Transverse colon (tissue), 4 donors: ENCODE measurements at regions not wholly inside any gene's neighbourhood (a gene's known extent, or its start where the extent isn't known, plus 50 kb on each side); places are given as distances from the start of the nearest gene placed in this dataset.

ENCODE experiments used
- DNase-seq: peaks from one replicate; pipeline ENCODE4 v3.0.0-alpha.2; 2019
- H3K27ac ChIP-seq, 4 donors: fragments of 200-600 bp; sonication (generic); 2 replicates each; pipeline ENCODE4 v1.5.1; 2016 to 2018; ENCODE audit warnings: inconsistent platforms in 4 of 4
- H3K27me3 ChIP-seq: fragments of 200-600 bp; sonication (generic); 2 replicates; pipeline ENCODE4 v1.5.1; 2017; ENCODE audit warnings: inconsistent platforms
- H3K36me3 ChIP-seq, 4 donors: fragments of 200-600 bp; sonication (generic); 2 replicates each; pipeline ENCODE4 v1.5.1; 2017 to 2019; ENCODE audit warnings: inconsistent platforms in 4 of 4
- H3K4me1 ChIP-seq, 4 donors: fragments of 200-600 bp; sonication (generic); 2 replicates each; pipeline ENCODE4 v1.5.1; 2017 to 2020; ENCODE audit warnings: inconsistent platforms in 4 of 4
- H3K4me3 ChIP-seq, 4 donors: fragments of 200-600 bp; sonication (generic); 1 replicate in 1 of 4; 2 replicates in 3 of 4; pipeline versions ENCODE4 v1.5.1 to v1.6.1; 2017 to 2019; ENCODE audit warnings: inconsistent platforms in 4 of 4
- H3K9me3 ChIP-seq, 2 donors: fragments of 200-600 bp; sonication (generic); 2 replicates each; pipeline ENCODE4 v1.5.1; 2017 to 2019; ENCODE audit warnings: inconsistent platforms in 2 of 2
- EP300 ChIP-seq: sonication (generic); formaldehyde crosslinking; IDR thresholded peaks from one replicate; pipeline ENCODE4 v1.6.1; 2017; ENCODE audit warnings: antibody characterized with exemption, low read depth
- POLR2A ChIP-seq: fragments of 450-650 bp; IDR thresholded peaks from one replicate; pipeline ENCODE4 v1.6.1; 2016; ENCODE audit warnings: antibody characterized with exemption, mild to moderate bottlenecking, moderate library complexity
- POLR2AphosphoS5 ChIP-seq, 3 donors: sonication (generic); formaldehyde crosslinking; IDR thresholded peaks; one replicate each; pipeline ENCODE4 v1.6.1; 2016; ENCODE audit warnings: antibody characterized with exemption in 3 of 3
- WGBS, 2 donors: methylation state at CpG; one replicate each; pipeline ENCODE4 v1.1.5; 2018; ENCODE audit warnings: low coverage in 1 of 2; 5-methylcytosine and 5-hydroxymethylcytosine counted together
- in situ Hi-C, 4 donors: fragments of 200-750 bp; cut with MboI; loops; one replicate each; pipeline versions ENCODE4 v1.15.0 to v1.15.1; 2017; ENCODE audit warnings: low sequenced_read_pairs in 3 of 4, low pct_ligation_motif_present in 1 of 4, low pct_unique_long_range_greater_than_20kb in 1 of 4
- intact Hi-C: fragments of 100-400 bp; cut with DNase I; formaldehyde crosslinking; loops from one replicate; pipeline ENCODE4 v1.15.1; 2023; ENCODE audit warnings: low total_unique reads
- TF ChIP-seq, protein P1 (sequence below), 5 experiments: fragments of 200-600 bp in 3 of 5; fragments of 450-650 bp in 2 of 5; sonication (generic) in 3 of 5; IDR thresholded peaks; 1 replicate in 2 of 5; 2 replicates in 3 of 5; pipeline ENCODE4 v1.5.1; 2016 to 2017; ENCODE audit warnings: antibody characterized with exemption in 5 of 5, inconsistent platforms in 3 of 5, mild to moderate bottlenecking in 2 of 5, moderate library complexity in 1 of 5

DNA sequence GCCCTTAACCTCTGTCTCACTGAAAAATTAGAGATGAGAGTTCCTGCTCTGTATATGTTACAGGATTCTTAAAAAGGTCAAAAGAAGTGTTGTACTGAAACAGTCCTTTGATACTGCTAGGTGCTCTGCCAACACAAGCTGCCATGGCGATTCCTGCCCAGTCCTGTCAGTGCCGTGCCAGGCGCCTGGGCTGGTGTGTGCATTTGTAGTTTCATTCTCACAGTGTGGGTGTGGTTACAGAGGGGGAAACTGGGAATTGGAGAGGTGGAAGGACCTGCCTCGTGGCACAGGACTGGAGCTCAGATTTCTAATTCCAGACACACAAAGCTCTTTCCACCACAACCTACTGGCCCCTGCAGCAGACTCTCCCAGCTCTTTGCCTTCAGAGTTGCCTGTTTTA lies 122.3 kb upstream of the RAB6C start:
- H3K27ac ChIP-seq, result no peak overlapping the region
- intact Hi-C loops, result no loop called here
- TF ChIP-seq, protein P1, sequence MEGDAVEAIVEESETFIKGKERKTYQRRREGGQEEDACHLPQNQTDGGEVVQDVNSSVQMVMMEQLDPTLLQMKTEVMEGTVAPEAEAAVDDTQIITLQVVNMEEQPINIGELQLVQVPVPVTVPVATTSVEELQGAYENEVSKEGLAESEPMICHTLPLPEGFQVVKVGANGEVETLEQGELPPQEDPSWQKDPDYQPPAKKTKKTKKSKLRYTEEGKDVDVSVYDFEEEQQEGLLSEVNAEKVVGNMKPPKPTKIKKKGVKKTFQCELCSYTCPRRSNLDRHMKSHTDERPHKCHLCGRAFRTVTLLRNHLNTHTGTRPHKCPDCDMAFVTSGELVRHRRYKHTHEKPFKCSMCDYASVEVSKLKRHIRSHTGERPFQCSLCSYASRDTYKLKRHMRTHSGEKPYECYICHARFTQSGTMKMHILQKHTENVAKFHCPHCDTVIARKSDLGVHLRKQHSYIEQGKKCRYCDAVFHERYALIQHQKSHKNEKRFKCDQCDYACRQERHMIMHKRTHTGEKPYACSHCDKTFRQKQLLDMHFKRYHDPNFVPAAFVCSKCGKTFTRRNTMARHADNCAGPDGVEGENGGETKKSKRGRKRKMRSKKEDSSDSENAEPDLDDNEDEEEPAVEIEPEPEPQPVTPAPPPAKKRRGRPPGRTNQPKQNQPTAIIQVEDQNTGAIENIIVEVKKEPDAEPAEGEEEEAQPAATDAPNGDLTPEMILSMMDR (IDR thresholded peaks at IDR 0.05), result no peak
- no peak for TF ChIP-seq EP300
- TF ChIP-seq POLR2AphosphoS5 (IDR thresholded peaks at IDR 0.05), result no peak
- TF ChIP-seq POLR2A, result no peak
- no peak for DNase-seq
- 39 to 41% methylated on average over 4 of the region's 4 CpGs for WGBS, 2 donors
- H3K4me1 ChIP-seq, result no peaks in the 10 kb centered on the region
- no peaks in the 10 kb centered on the region for H3K9me3 ChIP-seq
- H3K36me3 ChIP-seq, result no peaks in the 10 kb centered on the region
- no peaks in the 10 kb centered on the region for H3K27me3 ChIP-seq
- no peak overlapping the region for H3K4me3 ChIP-seq
- in situ Hi-C loops, result no loop called here

DNA sequence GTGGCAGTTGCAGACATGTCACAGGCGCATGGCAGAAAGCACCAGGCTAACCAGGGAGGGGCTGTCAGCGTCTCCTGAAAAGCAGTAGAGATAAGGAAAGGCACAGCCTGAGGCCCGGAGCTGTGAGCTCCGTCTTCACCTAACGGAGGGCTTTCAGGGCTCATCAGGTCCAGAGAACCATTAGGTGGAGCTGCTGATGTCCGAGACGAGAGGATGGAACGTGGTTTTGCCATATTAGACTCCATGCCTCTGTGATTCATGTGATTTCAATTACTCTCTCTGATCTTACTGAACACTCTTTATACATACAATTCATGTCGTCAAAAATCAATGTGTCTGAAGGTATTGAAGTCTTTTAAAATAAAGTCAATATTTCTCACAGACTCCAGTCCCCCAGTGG lies 120.3 kb upstream of the RAB6C start:
- no peaks in the 10 kb centered on the region for H3K4me1 ChIP-seq
- 70 to 84% methylated on average over 4 to 9 of the region's 9 CpGs for WGBS, 2 donors
- TF ChIP-seq EP300 (no peak), POLR2AphosphoS5 (IDR thresholded peaks at IDR 0.05) (no peak), POLR2A (no peak)
- TF ChIP-seq, protein P1 (IDR thresholded peaks at IDR 0.05), result no peak
- H3K27ac ChIP-seq, result no peak overlapping the region
- intact Hi-C loops (no loop called here), in situ Hi-C loops (no loop called here)
- no peak overlapping the region for H3K4me3 ChIP-seq
- no peaks in the 10 kb centered on the region for H3K27me3 ChIP-seq
- H3K9me3 ChIP-seq, result no peaks in the 10 kb centered on the region
- no peak for DNase-seq
- H3K36me3 ChIP-seq, result no peaks in the 10 kb centered on the region

DNA sequence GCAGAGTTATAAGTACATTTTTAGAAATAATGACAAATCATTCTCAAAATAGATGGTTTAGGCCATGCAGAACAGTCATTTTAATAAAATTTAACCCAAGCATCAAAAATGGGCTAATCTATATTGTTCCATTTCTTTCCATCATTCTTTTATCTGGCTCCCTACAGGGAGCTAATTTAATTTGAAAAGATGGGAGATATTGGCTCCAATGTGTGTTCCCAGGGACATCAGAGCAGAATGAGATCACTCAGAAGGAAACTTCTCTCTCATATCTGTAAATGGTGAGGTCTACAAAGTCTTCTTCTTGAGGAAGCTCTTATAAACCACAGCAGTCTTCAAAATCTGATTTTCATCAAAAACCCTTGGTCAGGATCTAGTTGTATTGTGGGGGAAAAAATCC lies 119.4 kb upstream of the RAB6C start:
- TF ChIP-seq EP300 (no peak), POLR2AphosphoS5 (IDR thresholded peaks at IDR 0.05) (no peak), POLR2A (no peak)
- TF ChIP-seq, protein P1 (IDR thresholded peaks at IDR 0.05), result no peak
- intact Hi-C loops, result no loop called here
- Histone ChIP-seq H3K27ac (no peak overlapping the region), H3K27me3 (no peaks in the 10 kb centered on the region), H3K4me1 (no peaks in the 10 kb centered on the region), H3K9me3 (no peaks in the 10 kb centered on the region), H3K4me3 (no peak overlapping the region), H3K36me3 (no peaks in the 10 kb centered on the region)
- in situ Hi-C loops, result no loop called here
- no peak for DNase-seq

DNA sequence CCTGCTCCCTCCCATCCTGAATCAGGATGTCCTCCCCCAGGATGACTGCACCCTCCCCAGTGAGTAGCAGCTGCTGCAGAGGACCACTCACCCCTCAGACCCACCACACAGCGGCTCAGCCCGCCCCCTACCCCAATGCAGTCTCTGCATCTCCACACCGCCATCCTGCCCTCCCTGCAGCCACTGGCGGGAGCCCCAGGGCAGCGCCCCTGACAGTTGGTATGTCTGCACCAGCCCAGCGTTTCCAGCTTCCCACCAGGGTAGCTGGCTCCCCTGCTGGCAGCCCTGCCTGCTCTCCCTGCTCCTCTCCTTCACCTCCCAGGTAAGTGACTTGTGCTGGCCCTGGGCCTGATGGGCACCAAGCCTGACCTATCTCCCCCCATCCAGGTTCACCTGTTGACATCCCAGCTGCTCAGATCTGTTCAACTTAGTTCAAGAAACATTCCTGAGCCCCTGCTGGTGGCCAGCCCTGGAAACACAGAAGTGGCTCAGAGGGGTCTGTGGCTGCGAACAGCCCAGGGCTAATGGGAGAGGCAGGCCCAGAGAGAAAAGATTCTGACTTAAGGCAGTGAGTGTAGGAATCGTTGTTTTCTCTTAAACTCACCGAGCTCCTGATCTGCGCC lies 117.7 kb upstream of the RAB6C start:
- H3K27ac ChIP-seq, result no peak overlapping the region
- no peak overlapping the region for H3K4me3 ChIP-seq
- no peaks in the 10 kb centered on the region for H3K36me3 ChIP-seq
- no peak for TF ChIP-seq POLR2AphosphoS5 (IDR thresholded peaks at IDR 0.05)
- no peak for TF ChIP-seq POLR2A
- TF ChIP-seq, protein P1 (IDR thresholded peaks at IDR 0.05), result no peak
- TF ChIP-seq EP300, result no peak
- H3K9me3 ChIP-seq, result no peaks in the 10 kb centered on the region
- no peaks in the 10 kb centered on the region for H3K4me1 ChIP-seq
- in situ Hi-C loops (no loop called here), intact Hi-C loops (no loop called here)
- no peaks in the 10 kb centered on the region for H3K27me3 ChIP-seq
- 87 to 100% methylated on average over 2 to 10 of the region's 10 CpGs for WGBS, 2 donors
- DNase-seq, result no peak
